ENCODE measurements at regions not wholly inside any gene's neighbourhood (a gene's known extent, or its start where the extent isn't known, plus 50 kb on each side); places are given as distances from the start of the nearest gene placed in this dataset.

DNA sequence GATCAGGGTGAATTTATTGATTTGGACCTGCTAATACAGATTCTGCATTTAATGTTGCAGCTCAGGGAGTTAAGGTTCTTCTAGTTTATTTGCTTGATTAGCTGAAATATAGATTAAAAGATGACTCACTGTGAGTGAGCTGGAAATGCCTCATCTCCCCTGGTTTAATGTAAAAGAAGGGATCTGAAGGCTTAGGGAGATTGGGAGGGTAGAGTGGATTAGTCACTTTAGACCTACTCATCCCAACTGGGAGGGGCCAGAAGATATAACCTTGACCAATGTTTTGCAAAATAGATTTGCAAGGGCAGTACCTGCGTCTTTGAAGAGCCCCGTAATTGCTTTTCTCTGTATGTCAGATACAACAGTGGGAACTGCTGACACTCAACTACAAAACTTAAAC, 922.8 kb upstream of the ADGRL4 start:
- no peak for DNase-seq
- Histone ChIP-seq H3K4me3 (no peak overlapping the region), H3K4me1 (no peaks in the 10 kb centered on the region), H3K27me3 (no peaks in the 10 kb centered on the region), H3K9me3 (no peaks in the 10 kb centered on the region), H3K36me3 (ENCODE audit: low read depth, missing control alignments) (no peaks in the 10 kb centered on the region), H3K27ac (no peak overlapping the region)
- WGBS, 2 donors = 93% methylated on average over 2 of the region's 2 CpGs
- intact Hi-C loops (cut with DNase I; ENCODE audit: low total_unique reads) = no loop called here
- TF ChIP-seq POLR2A (IDR thresholded peaks at IDR 0.05) (no peak), CTCF (IDR thresholded peaks at IDR 0.05) (no peak)

GRCh38 chr1:79928901-79929300, 922.4 kb upstream of the ADGRL4 start:
- Histone ChIP-seq H3K4me3 (no peak overlapping the region), H3K27me3 (no peaks in the 10 kb centered on the region), H3K9me3 (no peaks in the 10 kb centered on the region), H3K27ac (no peak overlapping the region), H3K4me1 (no peaks in the 10 kb centered on the region), H3K36me3 (ENCODE audit: low read depth, missing control alignments) (no peaks in the 10 kb centered on the region)
- intact Hi-C loops (cut with DNase I; ENCODE audit: low total_unique reads) = no loop called here
- 68 to 84% methylated on average over 2 of the region's 2 CpGs for WGBS, 2 donors
- DNase-seq = no peak
- TF ChIP-seq CTCF (IDR thresholded peaks at IDR 0.05) (no peak), POLR2A (IDR thresholded peaks at IDR 0.05) (no peak)

- no peaks in the 10 kb centered on the region for H3K27me3 ChIP-seq
- no peaks in the 10 kb centered on the region for H3K9me3 ChIP-seq
- TF ChIP-seq POLR2A (IDR thresholded peaks at IDR 0.05) (no peak), CTCF (IDR thresholded peaks at IDR 0.05) (no peak)
- WGBS, 2 donors = 77 to 81% methylated on average over 1 of the region's 1 CpG
- intact Hi-C loops (cut with DNase I; ENCODE audit: low total_unique reads) = no loop called here
- H3K4me1 ChIP-seq = no peaks in the 10 kb centered on the region
- DNase-seq = no peak
- H3K36me3 ChIP-seq (ENCODE audit: low read depth, missing control alignments) = no peaks in the 10 kb centered on the region
- no peak overlapping the region for H3K4me3 ChIP-seq
- no peak overlapping the region for H3K27ac ChIP-seq
Observed at GRCh38 chr1:79920960-79921669, 914.6 kb upstream of the ADGRL4 start.

DNA sequence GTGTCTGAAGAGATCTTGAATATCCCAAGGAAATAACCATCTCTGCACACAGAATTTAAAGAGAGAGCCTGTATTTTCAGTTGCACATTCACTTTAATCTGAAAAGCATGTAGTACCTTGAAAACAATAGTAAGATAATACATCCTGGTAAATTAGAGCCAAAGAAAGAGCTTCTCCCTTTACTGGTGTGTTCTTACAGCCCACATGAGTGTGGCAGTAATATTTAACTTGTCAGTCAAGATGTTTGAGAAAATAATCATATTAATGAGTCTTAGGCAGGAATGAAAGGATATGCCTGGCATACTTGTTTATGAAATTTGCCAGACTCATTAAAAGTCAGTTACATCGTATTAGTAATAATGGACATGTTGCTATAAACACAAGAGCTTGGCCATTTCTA, 908.4 kb upstream of the ADGRL4 start:
- Histone ChIP-seq H3K27me3 (no peaks in the 10 kb centered on the region), H3K4me1 (no peaks in the 10 kb centered on the region), H3K9me3 (no peaks in the 10 kb centered on the region), H3K4me3 (no peak overlapping the region), H3K36me3 (ENCODE audit: low read depth, missing control alignments) (no peaks in the 10 kb centered on the region), H3K27ac (no peak overlapping the region)
- DNase-seq = no peak
- TF ChIP-seq CTCF (IDR thresholded peaks at IDR 0.05) (no peak), POLR2A (IDR thresholded peaks at IDR 0.05) (no peak)
- WGBS, 2 donors = 81 to 83% methylated on average over 1 of the region's 1 CpG
- intact Hi-C loops (cut with DNase I; ENCODE audit: low total_unique reads) = no loop called here

DNA sequence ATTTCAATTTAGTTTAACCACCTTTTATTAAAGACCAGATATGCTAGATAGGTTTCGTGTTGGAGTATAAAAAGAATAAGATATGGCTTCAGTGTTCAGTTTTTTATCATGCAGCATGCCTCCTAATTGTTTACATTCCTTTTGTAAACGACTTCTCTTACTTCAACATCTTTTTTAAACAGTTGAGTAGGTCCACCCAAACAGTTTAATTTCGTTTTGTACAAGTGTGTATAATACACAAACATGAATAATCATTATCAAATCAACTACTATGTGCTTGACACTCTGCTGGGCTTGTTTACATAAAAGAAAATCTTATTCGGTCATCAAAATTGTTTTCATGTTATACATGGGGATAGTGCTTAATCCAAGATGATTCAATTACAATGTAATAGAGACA, 906.3 kb upstream of the ADGRL4 start:
- TF ChIP-seq POLR2A (IDR thresholded peaks at IDR 0.05) = no peak
- no peak for TF ChIP-seq CTCF (IDR thresholded peaks at IDR 0.05)
- 45 to 62% methylated on average over 4 of the region's 4 CpGs for WGBS, 2 donors
- Histone ChIP-seq H3K4me3 (peak overlapping the region in 1 of 2 donors; percentile 24), H3K27me3 (no peaks in the 10 kb centered on the region), H3K36me3 (ENCODE audit: low read depth, missing control alignments) (no peaks in the 10 kb centered on the region), H3K4me1 (no peaks in the 10 kb centered on the region), H3K27ac (no peak overlapping the region), H3K9me3 (no peaks in the 10 kb centered on the region)
- intact Hi-C loops (cut with DNase I; ENCODE audit: low total_unique reads) = no loop called here
- no peak for DNase-seq
